Breast epithelium (tissue), 3 donors: ENCODE measurements at regions not wholly inside any gene's neighbourhood (a gene's known extent, or its start where the extent isn't known, plus 50 kb on each side); places are given as distances from the start of the nearest gene placed in this dataset.

Source experiments
- POLR2A ChIP-seq: fragments of 450-650 bp; IDR thresholded peaks from one replicate; pipeline ENCODE4 v1.6.1; 2016; ENCODE audit warnings: antibody characterized with exemption, mild to moderate bottlenecking, moderate library complexity
- TF ChIP-seq, protein P1 (sequence below), 3 donors: fragments of 450-650 bp; IDR thresholded peaks; one replicate each; pipeline ENCODE4 v1.5.1; 2016 to 2017; ENCODE audit warnings: antibody characterized with exemption in 3 of 3, mild to moderate bottlenecking in 3 of 3, moderate library complexity in 3 of 3

DNA sequence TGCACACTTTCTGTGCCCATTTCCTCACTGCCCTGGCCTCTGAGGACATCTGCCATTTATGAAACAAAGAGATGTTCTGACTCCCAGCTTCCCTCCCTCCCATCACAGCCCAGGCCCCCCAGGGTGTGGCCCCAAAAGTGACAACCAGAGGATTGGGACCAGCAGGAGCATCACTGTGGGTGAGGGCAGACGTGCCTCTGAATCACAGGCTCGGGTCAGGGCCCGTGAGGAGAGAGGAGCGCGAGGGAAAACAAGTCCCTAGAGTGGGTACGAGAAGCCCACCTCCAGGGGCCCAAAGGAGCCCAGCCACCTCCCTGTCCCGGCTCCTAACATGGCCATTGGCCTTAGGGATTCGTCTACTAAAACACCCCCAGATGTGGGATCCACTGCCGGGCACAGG is 138.0 kb upstream of the FSTL4 start:
- TF ChIP-seq, protein P1, sequence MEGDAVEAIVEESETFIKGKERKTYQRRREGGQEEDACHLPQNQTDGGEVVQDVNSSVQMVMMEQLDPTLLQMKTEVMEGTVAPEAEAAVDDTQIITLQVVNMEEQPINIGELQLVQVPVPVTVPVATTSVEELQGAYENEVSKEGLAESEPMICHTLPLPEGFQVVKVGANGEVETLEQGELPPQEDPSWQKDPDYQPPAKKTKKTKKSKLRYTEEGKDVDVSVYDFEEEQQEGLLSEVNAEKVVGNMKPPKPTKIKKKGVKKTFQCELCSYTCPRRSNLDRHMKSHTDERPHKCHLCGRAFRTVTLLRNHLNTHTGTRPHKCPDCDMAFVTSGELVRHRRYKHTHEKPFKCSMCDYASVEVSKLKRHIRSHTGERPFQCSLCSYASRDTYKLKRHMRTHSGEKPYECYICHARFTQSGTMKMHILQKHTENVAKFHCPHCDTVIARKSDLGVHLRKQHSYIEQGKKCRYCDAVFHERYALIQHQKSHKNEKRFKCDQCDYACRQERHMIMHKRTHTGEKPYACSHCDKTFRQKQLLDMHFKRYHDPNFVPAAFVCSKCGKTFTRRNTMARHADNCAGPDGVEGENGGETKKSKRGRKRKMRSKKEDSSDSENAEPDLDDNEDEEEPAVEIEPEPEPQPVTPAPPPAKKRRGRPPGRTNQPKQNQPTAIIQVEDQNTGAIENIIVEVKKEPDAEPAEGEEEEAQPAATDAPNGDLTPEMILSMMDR (IDR thresholded peaks at IDR 0.05) = no peak
- TF ChIP-seq POLR2A = no peak
